ENCODE measurements at regions not wholly inside any gene's neighbourhood (a gene's known extent, or its start where the extent isn't known, plus 50 kb on each side); places are given as distances from the start of the nearest gene placed in this dataset.
"Not testable (repeated sequence)": the region's sequence is repeated elsewhere in the genome, so short reads cannot be mapped to it uniquely, and the experiment has no call there.

DNA sequence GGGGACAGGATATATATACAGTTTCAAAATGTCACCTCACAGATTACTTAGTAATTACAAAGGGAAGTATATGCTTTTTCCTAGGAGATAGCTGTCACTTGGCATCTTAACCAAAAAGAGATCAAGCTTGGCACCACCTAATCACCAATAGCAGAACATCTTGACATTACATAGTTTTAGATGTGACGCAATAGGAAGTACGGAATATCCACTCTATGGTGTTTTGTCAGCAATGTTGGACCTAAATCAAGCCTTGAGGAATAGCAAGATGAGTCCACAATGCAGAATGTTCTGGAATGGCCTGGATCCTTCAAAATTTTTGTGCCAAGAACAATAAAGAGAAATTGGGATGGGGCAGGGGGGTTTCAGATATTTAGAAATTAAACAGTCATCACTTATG is 1488.2 kb downstream of the FSTL5 start:
- Histone ChIP-seq H3K27me3 (ENCODE audit: control insufficient read depth in 2 of 2, insufficient read depth in 2 of 2, low read length in 2 of 2) (no peaks in the 10 kb centered on the region), H3K9me3 (ENCODE audit: control insufficient read depth in 2 of 2, low read length in 2 of 2) (peaks cover 0 to 2% of the 10 kb centered on the region in 2 donors), H3K9ac (ENCODE audit: low read depth in 1 of 2, low read length in 2 of 2) (no peak overlapping the region), H3K27ac (ENCODE audit: low read depth in 2 of 2, low read length in 2 of 2) (no peak overlapping the region), H3K36me3 (ENCODE audit: control insufficient read depth in 2 of 2, insufficient read depth in 2 of 2, low read length in 2 of 2) (no peaks in the 10 kb centered on the region), H3K4me3 (ENCODE audit: low read length in 2 of 2) (no peak overlapping the region), H3K4me1 (ENCODE audit: control insufficient read depth in 2 of 2, insufficient read depth in 2 of 2, low read length in 2 of 2) (no peaks in the 10 kb centered on the region)

DNA sequence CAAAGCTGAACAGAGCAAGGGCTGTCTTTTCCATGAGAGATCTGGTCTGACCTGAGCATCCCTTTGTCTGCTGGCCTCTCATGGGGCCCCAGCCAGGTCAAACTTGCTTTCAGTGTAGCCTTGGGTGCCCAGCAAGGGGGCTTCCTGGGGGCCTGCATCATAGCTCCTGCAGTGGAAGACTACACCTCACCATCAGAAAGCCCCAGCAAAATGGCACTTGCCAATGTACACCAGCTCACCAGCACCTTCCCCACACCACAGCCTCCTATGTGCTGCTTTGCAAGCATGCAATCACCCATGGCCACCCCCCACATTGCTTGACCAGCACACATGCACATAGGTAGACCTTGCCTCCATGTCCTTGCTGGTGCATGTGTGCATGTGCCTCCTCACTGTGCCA is 1478.1 kb downstream of the FSTL5 start:
- no peak overlapping the region for H3K9ac ChIP-seq (ENCODE audit: low read depth in 1 of 2, low read length in 2 of 2)
- no peaks in the 10 kb centered on the region for H3K27me3 ChIP-seq (ENCODE audit: control insufficient read depth in 2 of 2, insufficient read depth in 2 of 2, low read length in 2 of 2)
- H3K4me1 ChIP-seq (ENCODE audit: control insufficient read depth in 2 of 2, insufficient read depth in 2 of 2, low read length in 2 of 2): no peaks in the 10 kb centered on the region
- H3K36me3 ChIP-seq (ENCODE audit: control insufficient read depth in 2 of 2, insufficient read depth in 2 of 2, low read length in 2 of 2): no peaks in the 10 kb centered on the region
- no peaks in the 10 kb centered on the region for H3K9me3 ChIP-seq (ENCODE audit: control insufficient read depth in 2 of 2, low read length in 2 of 2)
- no peak overlapping the region for H3K4me3 ChIP-seq (ENCODE audit: low read length in 2 of 2)
- H3K27ac ChIP-seq (ENCODE audit: low read depth in 2 of 2, low read length in 2 of 2): no peak overlapping the region

DNA sequence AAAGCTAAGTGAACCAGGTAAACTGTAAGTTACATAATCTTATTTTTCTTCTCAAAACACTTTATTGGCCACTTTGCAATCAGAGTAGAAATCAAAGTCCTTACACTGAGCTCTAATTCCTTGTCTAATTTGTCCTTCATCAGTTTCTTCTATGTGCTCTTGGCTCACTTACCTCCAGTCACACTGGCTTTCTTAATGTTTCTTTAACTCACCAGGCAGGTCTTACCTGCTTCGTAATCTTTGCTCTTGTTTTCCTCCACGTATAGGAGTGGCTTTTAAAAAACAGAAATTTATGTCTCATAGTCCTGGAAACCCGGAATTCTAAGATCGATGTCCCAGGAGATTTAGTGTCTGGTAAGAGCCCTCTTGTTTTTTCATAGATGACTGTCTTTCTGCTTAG is 1462.1 kb downstream of the FSTL5 start:
- H3K27me3 ChIP-seq (ENCODE audit: control insufficient read depth in 2 of 2, insufficient read depth in 2 of 2, low read length in 2 of 2): no peaks in the 10 kb centered on the region
- H3K4me3 ChIP-seq (ENCODE audit: low read length in 2 of 2): no peak overlapping the region
- H3K4me1 ChIP-seq (ENCODE audit: control insufficient read depth in 2 of 2, insufficient read depth in 2 of 2, low read length in 2 of 2): no peaks in the 10 kb centered on the region
- H3K36me3 ChIP-seq (ENCODE audit: control insufficient read depth in 2 of 2, insufficient read depth in 2 of 2, low read length in 2 of 2): no peaks in the 10 kb centered on the region
- no peak overlapping the region for H3K27ac ChIP-seq (ENCODE audit: low read depth in 2 of 2, low read length in 2 of 2)
- H3K9ac ChIP-seq (ENCODE audit: low read depth in 1 of 2, low read length in 2 of 2): no peak overlapping the region
- no peaks in the 10 kb centered on the region for H3K9me3 ChIP-seq (ENCODE audit: control insufficient read depth in 2 of 2, low read length in 2 of 2)

- Histone ChIP-seq H3K9ac (ENCODE audit: low read depth in 1 of 2, low read length in 2 of 2) (no peak overlapping the region), H3K4me3 (ENCODE audit: low read length in 2 of 2) (no peak overlapping the region), H3K4me1 (ENCODE audit: control insufficient read depth in 2 of 2, insufficient read depth in 2 of 2, low read length in 2 of 2) (no peaks in the 10 kb centered on the region), H3K27me3 (ENCODE audit: control insufficient read depth in 2 of 2, insufficient read depth in 2 of 2, low read length in 2 of 2) (no peaks in the 10 kb centered on the region), H3K36me3 (ENCODE audit: control insufficient read depth in 2 of 2, insufficient read depth in 2 of 2, low read length in 2 of 2) (no peaks in the 10 kb centered on the region), H3K9me3 (ENCODE audit: control insufficient read depth in 2 of 2, low read length in 2 of 2) (no peaks in the 10 kb centered on the region), H3K27ac (ENCODE audit: low read depth in 2 of 2, low read length in 2 of 2) (no peak overlapping the region)
Observed at GRCh38 chr4:160709026-160709425, 1454.8 kb downstream of the FSTL5 start.

DNA sequence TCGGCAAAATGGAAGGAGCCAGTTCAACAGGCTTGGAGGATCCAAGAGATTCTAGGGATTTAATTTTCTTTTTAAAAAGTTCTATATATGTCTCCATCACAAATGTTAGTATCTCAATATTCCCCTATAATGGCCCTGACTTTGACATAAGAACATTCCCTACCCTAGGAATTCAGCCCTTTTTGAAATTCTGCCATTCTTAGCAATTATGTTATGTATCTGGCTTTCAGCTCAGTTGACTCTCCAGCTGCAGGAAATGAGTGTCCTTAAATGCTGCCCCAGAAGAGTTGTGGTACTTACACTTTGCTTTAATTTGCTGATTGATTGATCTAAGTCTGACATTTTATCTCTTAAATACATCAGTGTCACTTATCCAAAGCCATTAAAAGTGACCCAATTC is 1454.3 kb downstream of the FSTL5 start:
- Histone ChIP-seq H3K4me1 (ENCODE audit: control insufficient read depth in 2 of 2, insufficient read depth in 2 of 2, low read length in 2 of 2) (no peaks in the 10 kb centered on the region), H3K36me3 (ENCODE audit: control insufficient read depth in 2 of 2, insufficient read depth in 2 of 2, low read length in 2 of 2) (no peaks in the 10 kb centered on the region), H3K9me3 (ENCODE audit: control insufficient read depth in 2 of 2, low read length in 2 of 2) (no peaks in the 10 kb centered on the region), H3K9ac (ENCODE audit: low read depth in 1 of 2, low read length in 2 of 2) (no peak overlapping the region), H3K27ac (ENCODE audit: low read depth in 2 of 2, low read length in 2 of 2) (no peak overlapping the region), H3K4me3 (ENCODE audit: low read length in 2 of 2) (no peak overlapping the region), H3K27me3 (ENCODE audit: control insufficient read depth in 2 of 2, insufficient read depth in 2 of 2, low read length in 2 of 2) (no peaks in the 10 kb centered on the region)

DNA sequence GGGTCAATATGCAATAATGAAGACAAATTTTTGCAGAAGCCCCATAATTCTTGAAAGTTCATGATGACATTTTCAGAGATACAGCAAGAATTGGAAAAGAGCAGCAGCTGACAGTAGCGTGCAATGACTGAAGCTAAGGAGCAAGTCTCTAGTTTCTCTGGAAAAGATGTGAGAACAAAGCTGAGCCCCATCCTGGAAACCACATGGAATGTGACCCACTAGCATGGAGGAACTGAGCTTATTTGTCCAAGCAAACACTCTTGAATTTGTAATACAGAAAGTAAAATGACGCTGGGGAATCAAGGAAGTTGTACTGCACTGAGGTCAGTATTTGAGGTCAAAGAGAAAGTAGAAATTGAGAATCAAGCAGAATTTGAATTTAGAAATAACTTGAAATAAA is 1447.2 kb downstream of the FSTL5 start:
- Histone ChIP-seq H3K9ac (ENCODE audit: low read depth in 1 of 2, low read length in 2 of 2) (no peak overlapping the region), H3K27ac (ENCODE audit: low read depth in 2 of 2, low read length in 2 of 2) (no peak overlapping the region), H3K4me3 (ENCODE audit: low read length in 2 of 2) (no peak overlapping the region), H3K27me3 (ENCODE audit: control insufficient read depth in 2 of 2, insufficient read depth in 2 of 2, low read length in 2 of 2) (no peaks in the 10 kb centered on the region), H3K9me3 (ENCODE audit: control insufficient read depth in 2 of 2, low read length in 2 of 2) (no peaks in the 10 kb centered on the region), H3K4me1 (ENCODE audit: control insufficient read depth in 2 of 2, insufficient read depth in 2 of 2, low read length in 2 of 2) (no peaks in the 10 kb centered on the region), H3K36me3 (ENCODE audit: control insufficient read depth in 2 of 2, insufficient read depth in 2 of 2, low read length in 2 of 2) (no peaks in the 10 kb centered on the region)

DNA sequence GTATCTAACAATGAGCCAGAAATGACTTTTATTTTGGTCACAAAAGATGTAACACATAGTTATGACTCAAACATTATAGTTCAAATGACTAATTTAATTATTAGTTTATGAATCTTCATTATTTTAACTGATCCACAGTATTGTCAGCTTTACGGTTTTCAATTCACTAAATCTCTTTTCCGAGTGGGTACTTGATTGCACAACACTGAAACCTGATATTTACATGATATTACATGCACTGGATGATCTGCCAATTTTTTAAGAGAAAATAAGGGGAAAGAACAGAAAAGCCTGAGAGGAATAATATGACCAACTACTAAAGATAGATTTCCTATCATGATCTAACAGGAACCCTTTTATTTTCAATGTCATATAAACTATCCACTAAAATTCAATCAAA is 1446.0 kb downstream of the FSTL5 start:
- Histone ChIP-seq H3K27ac (ENCODE audit: low read depth in 2 of 2, low read length in 2 of 2) (no peak overlapping the region), H3K27me3 (ENCODE audit: control insufficient read depth in 2 of 2, insufficient read depth in 2 of 2, low read length in 2 of 2) (no peaks in the 10 kb centered on the region), H3K4me1 (ENCODE audit: control insufficient read depth in 2 of 2, insufficient read depth in 2 of 2, low read length in 2 of 2) (no peaks in the 10 kb centered on the region), H3K36me3 (ENCODE audit: control insufficient read depth in 2 of 2, insufficient read depth in 2 of 2, low read length in 2 of 2) (no peaks in the 10 kb centered on the region), H3K4me3 (ENCODE audit: low read length in 2 of 2) (no peak overlapping the region), H3K9me3 (ENCODE audit: control insufficient read depth in 2 of 2, low read length in 2 of 2) (no peaks in the 10 kb centered on the region), H3K9ac (ENCODE audit: low read depth in 1 of 2, low read length in 2 of 2) (no peak overlapping the region)

DNA sequence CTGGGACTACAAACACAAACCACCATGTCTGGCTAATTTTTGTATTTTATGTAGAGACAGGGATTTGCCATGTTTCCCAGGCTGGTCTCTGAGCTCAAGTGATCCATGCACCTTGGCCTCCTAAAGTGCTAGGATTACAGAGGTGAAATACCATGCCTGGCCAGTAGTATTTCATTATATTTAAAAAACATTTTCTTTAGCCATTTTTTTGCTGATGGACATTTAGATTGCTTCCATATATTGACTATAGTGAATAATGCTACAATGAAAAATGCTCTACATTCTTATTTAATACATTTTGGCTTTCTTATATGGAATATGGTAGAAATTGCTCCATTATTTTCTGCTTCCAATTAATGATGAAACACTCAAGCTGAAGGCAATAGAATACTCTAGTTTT is 1439.7 kb downstream of the FSTL5 start:
- H3K27me3 ChIP-seq (ENCODE audit: control insufficient read depth in 2 of 2, insufficient read depth in 2 of 2, low read length in 2 of 2): no peaks in the 10 kb centered on the region
- no peak overlapping the region for H3K27ac ChIP-seq (ENCODE audit: low read depth in 2 of 2, low read length in 2 of 2)
- no peaks in the 10 kb centered on the region for H3K9me3 ChIP-seq (ENCODE audit: control insufficient read depth in 2 of 2, low read length in 2 of 2)
- H3K4me3 ChIP-seq (ENCODE audit: low read length in 2 of 2): no peak overlapping the region
- H3K9ac ChIP-seq (ENCODE audit: low read depth in 1 of 2, low read length in 2 of 2): no peak overlapping the region
- H3K36me3 ChIP-seq (ENCODE audit: control insufficient read depth in 2 of 2, insufficient read depth in 2 of 2, low read length in 2 of 2): no peaks in the 10 kb centered on the region
- H3K4me1 ChIP-seq (ENCODE audit: control insufficient read depth in 2 of 2, insufficient read depth in 2 of 2, low read length in 2 of 2): no peaks in the 10 kb centered on the region

- H3K36me3 ChIP-seq (ENCODE audit: control insufficient read depth in 2 of 2, insufficient read depth in 2 of 2, low read length in 2 of 2): no peaks in the 10 kb centered on the region
- H3K4me1 ChIP-seq (ENCODE audit: control insufficient read depth in 2 of 2, insufficient read depth in 2 of 2, low read length in 2 of 2): no peaks in the 10 kb centered on the region
Observed at GRCh38 chr4:160745126-160745525, 1418.7 kb downstream of the FSTL5 start.

GRCh38 chr4:160746585-160746984 is 1417.2 kb downstream of the FSTL5 start:
- H3K36me3 ChIP-seq (ENCODE audit: control insufficient read depth in 2 of 2, insufficient read depth in 2 of 2, low read length in 2 of 2); H3K4me1 ChIP-seq (ENCODE audit: control insufficient read depth in 2 of 2, insufficient read depth in 2 of 2, low read length in 2 of 2); H3K27ac ChIP-seq (ENCODE audit: low read depth in 2 of 2, low read length in 2 of 2); H3K4me3 ChIP-seq (ENCODE audit: low read length in 2 of 2); H3K9me3 ChIP-seq (ENCODE audit: control insufficient read depth in 2 of 2, low read length in 2 of 2); H3K9ac ChIP-seq (ENCODE audit: low read depth in 1 of 2, low read length in 2 of 2); H3K27me3 ChIP-seq (ENCODE audit: control insufficient read depth in 2 of 2, insufficient read depth in 2 of 2, low read length in 2 of 2): not testable (repeated sequence)

More at GRCh38 chr4:160745126-160745525, 1418.7 kb downstream of the FSTL5 start:
- Histone ChIP-seq H3K9me3 (ENCODE audit: control insufficient read depth in 2 of 2, low read length in 2 of 2) (no peaks in the 10 kb centered on the region), H3K4me3 (ENCODE audit: low read length in 2 of 2) (no peak overlapping the region), H3K27ac (ENCODE audit: low read depth in 2 of 2, low read length in 2 of 2) (no peak overlapping the region), H3K9ac (ENCODE audit: low read depth in 1 of 2, low read length in 2 of 2) (no peak overlapping the region), H3K27me3 (ENCODE audit: control insufficient read depth in 2 of 2, insufficient read depth in 2 of 2, low read length in 2 of 2) (no peaks in the 10 kb centered on the region)

DNA sequence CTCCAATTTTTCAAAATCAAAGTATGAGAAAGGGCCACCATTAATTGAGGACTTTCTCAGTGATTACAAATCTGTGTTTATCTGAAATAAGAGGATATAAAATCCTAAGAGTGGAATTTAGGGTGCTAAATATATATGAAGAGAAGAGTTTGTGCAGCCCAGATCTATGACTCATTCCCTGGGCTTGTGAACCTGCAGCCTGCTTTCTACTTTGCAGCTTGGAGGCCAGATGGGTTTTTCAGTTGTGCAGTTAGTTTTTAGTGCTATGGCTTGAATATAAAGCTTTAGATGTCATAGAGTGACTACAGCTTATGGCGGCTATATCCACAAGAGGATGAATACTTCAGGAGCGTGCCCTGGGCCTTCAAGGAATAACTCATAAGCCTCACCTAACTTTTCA is 1391.1 kb downstream of the FSTL5 start:
- H3K4me3 ChIP-seq (ENCODE audit: low read length in 2 of 2): no peak overlapping the region
- H3K27ac ChIP-seq (ENCODE audit: low read depth in 2 of 2, low read length in 2 of 2): no peak overlapping the region
- H3K9me3 ChIP-seq (ENCODE audit: control insufficient read depth in 2 of 2, low read length in 2 of 2): no peaks in the 10 kb centered on the region
- no peak overlapping the region for H3K9ac ChIP-seq (ENCODE audit: low read depth in 1 of 2, low read length in 2 of 2)
- H3K27me3 ChIP-seq (ENCODE audit: control insufficient read depth in 2 of 2, insufficient read depth in 2 of 2, low read length in 2 of 2): no peaks in the 10 kb centered on the region
- no peaks in the 10 kb centered on the region for H3K4me1 ChIP-seq (ENCODE audit: control insufficient read depth in 2 of 2, insufficient read depth in 2 of 2, low read length in 2 of 2)
- H3K36me3 ChIP-seq (ENCODE audit: control insufficient read depth in 2 of 2, insufficient read depth in 2 of 2, low read length in 2 of 2): no peaks in the 10 kb centered on the region

Data from mucosa of rectum (tissue), 2 donors.